ENCODE measurements at regions not wholly inside any gene's neighbourhood (a gene's known extent, or its start where the extent isn't known, plus 50 kb on each side); places are given as distances from the start of the nearest gene placed in this dataset.
A peak's percentile ranks its signal among the peaks of the same experiment; 100 is the strongest.

GRCh38 chr7:94109556-94109955, 105.4 kb upstream of the BET1 start:
- no peak for DNase-seq (ENCODE audit: low read depth)

- no peak for DNase-seq (ENCODE audit: low read depth)
These were observed 106.9 kb upstream of the BET1 start for GRCh38 chr7:94111009-94111408.

- DNase-seq (ENCODE audit: low read depth), result peak; percentile 75
These were observed 111.2 kb upstream of the BET1 start for GRCh38 chr7:94115316-94115715.

- DNase-seq (ENCODE audit: low read depth), result no peak
These were observed 119.0 kb upstream of the BET1 start for GRCh38 chr7:94123136-94123535.

GRCh38 chr7:94127026-94127425, 122.9 kb upstream of the BET1 start:
- no peak for DNase-seq (ENCODE audit: low read depth)

- DNase-seq (ENCODE audit: low read depth), result no peak
These were observed 123.9 kb upstream of the BET1 start for GRCh38 chr7:94128072-94128471.

- DNase-seq (ENCODE audit: low read depth), result peak; percentile 82
These were observed 125.4 kb upstream of the BET1 start for GRCh38 chr7:94129443-94130140.

- DNase-seq (ENCODE audit: low read depth), result no peak
These were observed 126.6 kb upstream of the BET1 start for GRCh38 chr7:94130716-94131115.

- DNase-seq (ENCODE audit: low read depth), result no peak
These were observed 129.3 kb upstream of the BET1 start for GRCh38 chr7:94133460-94133859.

GRCh38 chr7:94135180-94135579, 131.0 kb upstream of the BET1 start:
- DNase-seq (ENCODE audit: low read depth), result no peak

GRCh38 chr7:94142281-94142680, 138.1 kb upstream of the BET1 start:
- DNase-seq (ENCODE audit: low read depth), result no peak

GRCh38 chr7:94145602-94146001, 141.4 kb upstream of the BET1 start:
- peak; percentile 53 for DNase-seq (ENCODE audit: low read depth)

GRCh38 chr7:94146408-94146807, 142.3 kb upstream of the BET1 start:
- no peak for DNase-seq (ENCODE audit: low read depth)

GRCh38 chr7:94149789-94150545, 145.8 kb upstream of the BET1 start:
- peak; percentile 58 for DNase-seq (ENCODE audit: low read depth)

- no peak for DNase-seq (ENCODE audit: low read depth)
These were observed 150.0 kb upstream of the BET1 start for GRCh38 chr7:94154182-94154581.

- peak; percentile 30 for DNase-seq (ENCODE audit: low read depth)
These were observed 150.7 kb upstream of the BET1 start for GRCh38 chr7:94154858-94155257.

GRCh38 chr7:94157659-94158306, 153.6 kb upstream of the BET1 start:
- DNase-seq (ENCODE audit: low read depth), result peak; percentile 83

- no peak for DNase-seq (ENCODE audit: low read depth)
These were observed 156.7 kb upstream of the BET1 start for GRCh38 chr7:94160719-94161435.

- no peak for DNase-seq (ENCODE audit: low read depth)
These were observed 157.3 kb upstream of the BET1 start for GRCh38 chr7:94161476-94161875.

GRCh38 chr7:94169682-94170081, 165.5 kb upstream of the BET1 start:
- DNase-seq (ENCODE audit: low read depth), result no peak

- DNase-seq (ENCODE audit: low read depth), result peak; percentile 32
These were observed 166.7 kb upstream of the BET1 start for GRCh38 chr7:94170836-94171235.

- no peak for DNase-seq (ENCODE audit: low read depth)
These were observed 169.3 kb upstream of the BET1 start for GRCh38 chr7:94173436-94173835.

- no peak for DNase-seq (ENCODE audit: low read depth)
These were observed 170.2 kb upstream of the BET1 start for GRCh38 chr7:94174375-94174774.
